HG02840 (cell line): ENCODE measurements at regions not wholly inside any gene's neighbourhood (a gene's known extent, or its start where the extent isn't known, plus 50 kb on each side); places are given as distances from the start of the nearest gene placed in this dataset.
"Not testable (repeated sequence)": the region's sequence is repeated elsewhere in the genome, so short reads cannot be mapped to it uniquely, and the experiment has no call there.

Experiments used
- ATAC-seq: cut with Tn5 transposase; IDR thresholded peaks from one replicate; pipeline ENCODE4 v1.9.1; 2021; ENCODE audit warnings: mild to moderate bottlenecking, moderate library complexity, moderate number of reproducible peaks; ENCODE audit not compliant: unreplicated experiment, low FRiP score

GRCh38 chr6:12640438-12640837 lies 76.1 kb upstream of the PHACTR1 start:
- no peak for ATAC-seq

GRCh38 chr6:12641785-12642184 lies 74.8 kb upstream of the PHACTR1 start:
- not testable (repeated sequence) for ATAC-seq

GRCh38 chr6:12645941-12646340 lies 70.6 kb upstream of the PHACTR1 start:
- ATAC-seq: no peak

GRCh38 chr6:12648171-12648570 lies 68.4 kb upstream of the PHACTR1 start:
- no peak for ATAC-seq

GRCh38 chr6:12649325-12649724 lies 67.2 kb upstream of the PHACTR1 start:
- no peak for ATAC-seq

- no peak for ATAC-seq
Observed at GRCh38 chr6:12653486-12653885, 63.1 kb upstream of the PHACTR1 start.

GRCh38 chr6:12654107-12654506 lies 62.5 kb upstream of the PHACTR1 start:
- ATAC-seq: no peak

- no peak for ATAC-seq
Observed at GRCh38 chr6:12654514-12654913, 62.1 kb upstream of the PHACTR1 start.

GRCh38 chr6:12656906-12657305 lies 59.7 kb upstream of the PHACTR1 start:
- ATAC-seq: no peak

- ATAC-seq: no peak
Observed at GRCh38 chr6:12657884-12658283, 58.7 kb upstream of the PHACTR1 start.

- no peak for ATAC-seq
Observed at GRCh38 chr6:12661432-12662089, 55.0 kb upstream of the PHACTR1 start.
